NCI-H146 treated with DMSO at 0.1 percent for 48 hours (cell line): ENCODE measurements at regions not wholly inside any gene's neighbourhood (a gene's known extent, or its start where the extent isn't known, plus 50 kb on each side); places are given as distances from the start of the nearest gene placed in this dataset.
"Not testable (repeated sequence)": the region's sequence is repeated elsewhere in the genome, so short reads cannot be mapped to it uniquely, and the experiment has no call there.

Experiments
- DNase-seq: peaks from one replicate; lab custom pipeline; 2025; ENCODE audit not compliant: unreplicated experiment; lab: John Stamatoyannopoulos, UW

DNA sequence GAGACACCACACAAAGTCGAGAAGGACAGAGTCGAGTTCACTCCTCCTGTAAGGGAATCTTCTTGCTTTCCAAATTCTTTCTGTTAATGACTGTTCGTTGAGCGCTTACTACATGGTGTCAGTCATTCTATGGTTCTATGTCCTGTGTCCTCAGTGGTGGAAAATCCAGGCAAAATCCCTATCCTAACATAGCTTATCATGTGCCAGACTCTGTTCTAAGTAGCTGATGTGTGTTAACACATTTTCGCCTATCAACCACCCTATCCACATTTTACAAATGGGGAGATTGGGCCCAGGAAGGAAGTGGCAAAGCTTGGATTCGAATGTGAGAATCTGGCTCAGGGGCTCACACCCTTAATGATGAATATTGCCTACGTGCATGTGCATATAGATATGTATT is 280.1 kb downstream of the GATA3 start:
- no peak for DNase-seq

DNA sequence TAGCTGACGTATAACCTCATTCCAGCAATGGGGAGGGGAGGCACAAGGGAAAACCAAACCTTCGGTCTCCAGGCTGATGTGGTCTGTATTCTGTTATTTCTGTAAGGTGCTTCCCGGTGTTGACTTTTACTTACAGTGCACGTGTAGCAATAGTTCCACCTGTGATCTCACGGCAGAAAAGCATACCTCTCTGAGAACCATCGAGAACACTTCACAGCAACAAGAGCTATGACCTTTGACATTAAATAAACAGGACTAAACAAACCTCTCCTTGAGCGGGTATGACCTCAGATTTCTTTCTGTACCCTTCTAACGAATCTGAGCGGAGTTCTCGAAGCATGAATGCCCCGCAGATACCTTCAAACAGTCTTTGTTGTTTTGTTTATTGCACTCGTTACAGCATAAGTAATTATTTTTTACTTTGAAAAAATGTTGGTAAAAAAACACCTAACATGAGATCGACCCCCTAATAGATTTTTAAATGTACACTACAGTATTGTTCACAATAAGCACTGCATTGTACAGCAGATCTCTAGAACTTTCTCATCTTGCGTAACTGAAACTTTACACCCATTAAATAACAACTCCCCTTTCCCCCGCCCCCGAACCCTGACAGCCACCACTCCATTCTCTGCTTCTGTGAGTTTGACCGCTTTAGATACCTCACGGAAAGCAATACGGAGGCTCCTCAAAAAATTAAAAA is 282.3 kb downstream of the GATA3 start:
- DNase-seq, result no peak

- no peak for DNase-seq
These were observed 282.8 kb downstream of the GATA3 start for GRCh38 chr10:8337332-8337651.

GRCh38 chr10:8338177-8338766 is 283.8 kb downstream of the GATA3 start:
- DNase-seq, result no peak

- no peak for DNase-seq
These were observed 290.3 kb downstream of the GATA3 start for GRCh38 chr10:8344756-8345155.

- DNase-seq, result no peak
These were observed 292.4 kb downstream of the GATA3 start for GRCh38 chr10:8346861-8347260.

DNA sequence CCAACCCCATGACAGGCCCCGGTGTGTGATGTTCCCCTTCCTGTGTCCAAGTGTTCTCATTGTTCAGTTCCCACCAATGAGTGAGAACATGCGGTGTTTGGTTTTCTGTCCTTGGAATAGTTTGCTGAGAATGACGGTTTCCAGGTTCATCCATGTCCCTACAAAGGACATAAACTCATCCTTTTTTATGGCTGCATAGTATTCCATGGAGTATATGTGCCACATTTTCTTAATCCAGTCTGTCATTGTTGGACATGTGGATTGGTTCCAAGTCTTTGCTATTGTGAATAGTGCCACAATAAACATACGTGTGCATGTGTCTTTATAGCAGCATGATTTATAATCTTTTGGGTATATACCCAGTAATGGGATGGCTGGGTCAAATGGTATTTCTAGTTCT is 293.1 kb downstream of the GATA3 start:
- not testable (repeated sequence) for DNase-seq

DNA sequence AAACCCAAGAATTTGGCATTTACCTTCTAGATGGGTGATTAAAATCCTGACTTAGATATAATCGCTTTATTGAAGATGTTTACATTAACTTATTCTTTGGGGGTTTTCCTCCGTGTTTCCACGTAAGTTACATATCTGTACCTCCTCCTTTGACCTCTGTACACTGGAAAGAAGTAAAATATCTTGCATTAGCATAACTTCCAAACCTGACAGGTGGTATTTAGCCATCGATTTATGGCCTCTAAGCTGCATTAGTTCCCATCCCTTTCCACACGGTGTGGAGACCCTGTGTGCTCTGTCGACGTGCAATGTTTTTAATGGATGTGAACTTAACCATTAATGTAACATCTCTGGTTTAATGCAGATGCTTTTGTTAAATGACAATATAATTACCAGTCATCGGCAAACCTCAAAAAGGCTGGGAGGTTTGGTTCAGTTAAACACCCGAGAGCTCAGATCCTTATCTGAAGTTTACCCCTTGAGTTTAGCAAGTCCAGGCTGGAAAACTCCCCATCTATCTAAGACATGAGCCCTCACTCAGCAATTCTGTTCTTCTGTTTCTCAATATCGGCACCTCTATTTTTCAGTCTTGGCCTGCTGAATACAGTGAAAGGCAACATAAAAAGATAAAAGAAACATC is 295.2 kb downstream of the GATA3 start:
- no peak for DNase-seq

DNA sequence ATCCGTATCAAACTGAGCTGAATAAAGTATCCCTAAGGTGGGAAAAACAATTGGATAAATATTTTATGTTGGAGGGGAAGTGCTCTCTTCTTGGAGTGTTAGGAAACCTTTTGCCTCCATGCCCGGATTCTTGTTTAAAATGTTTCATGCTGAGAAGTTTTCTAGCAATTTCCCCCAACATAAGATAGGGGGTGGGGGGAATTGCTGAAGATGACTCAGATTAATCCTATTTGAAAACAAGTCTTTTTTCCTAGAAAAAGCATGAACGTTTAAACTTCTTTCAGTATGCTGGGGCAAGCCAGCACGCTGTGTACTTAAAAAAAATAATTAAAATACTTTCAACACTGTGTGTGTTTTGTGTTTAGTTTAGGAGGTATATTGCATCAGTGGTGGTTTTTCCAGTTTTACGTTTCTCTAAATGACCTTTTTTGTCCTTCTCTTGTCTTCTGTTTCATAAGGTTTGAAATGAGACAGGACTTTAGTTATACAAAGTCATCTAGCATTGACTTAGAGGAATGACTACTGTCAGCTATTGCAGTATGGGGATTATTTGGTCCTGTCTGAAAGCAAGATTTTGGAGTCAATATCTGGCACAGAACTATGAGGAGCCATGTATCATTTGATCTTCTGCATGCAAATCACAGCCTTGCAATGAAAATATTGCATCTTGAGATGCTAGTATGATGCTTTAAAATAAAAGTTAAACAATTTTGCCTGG is 295.9 kb downstream of the GATA3 start:
- no peak for DNase-seq

DNA sequence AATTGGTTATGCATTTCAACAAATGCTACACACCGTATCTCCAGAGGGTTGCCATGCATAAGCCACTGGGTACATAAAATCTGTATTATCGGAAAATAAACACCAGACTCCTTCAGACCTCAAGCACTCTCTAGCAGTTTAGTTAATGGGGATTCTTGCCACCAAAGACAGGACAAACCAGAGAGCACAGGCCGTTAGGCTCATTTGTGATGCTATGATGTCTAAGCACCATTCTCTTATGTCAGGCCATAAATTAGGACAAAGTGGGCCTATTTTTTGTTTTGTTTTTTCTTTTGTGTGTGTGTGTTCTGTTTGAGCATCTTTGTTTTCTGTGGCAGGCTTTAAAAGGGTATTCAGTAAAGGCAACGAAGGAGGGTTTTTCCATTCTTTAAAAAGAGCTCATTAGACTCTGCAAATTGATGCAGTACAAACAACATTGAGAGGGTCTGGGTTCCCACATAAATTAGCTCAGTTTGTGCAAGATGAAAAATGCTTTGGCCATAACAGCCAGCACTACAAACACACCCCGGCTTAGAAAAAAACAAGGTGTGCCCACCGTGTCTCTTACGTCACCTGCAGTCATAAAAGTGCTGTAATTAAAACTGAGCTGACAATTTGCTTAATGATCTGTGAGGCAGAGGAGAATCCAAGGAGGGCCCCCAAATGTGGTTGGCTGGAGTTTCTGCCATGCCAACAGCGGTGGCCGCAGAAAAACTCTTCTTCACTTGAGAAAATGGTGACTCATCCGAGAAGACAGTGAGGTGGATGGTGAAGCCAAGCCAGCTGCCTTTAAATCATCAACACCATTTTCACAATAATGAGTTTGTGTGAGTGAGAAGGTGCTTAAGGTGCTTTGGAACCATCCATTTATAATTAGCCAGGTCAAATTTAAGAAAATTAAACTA is 297.9 kb downstream of the GATA3 start:
- DNase-seq, result no peak

GRCh38 chr10:8356283-8356682 is 301.8 kb downstream of the GATA3 start:
- no peak for DNase-seq

DNA sequence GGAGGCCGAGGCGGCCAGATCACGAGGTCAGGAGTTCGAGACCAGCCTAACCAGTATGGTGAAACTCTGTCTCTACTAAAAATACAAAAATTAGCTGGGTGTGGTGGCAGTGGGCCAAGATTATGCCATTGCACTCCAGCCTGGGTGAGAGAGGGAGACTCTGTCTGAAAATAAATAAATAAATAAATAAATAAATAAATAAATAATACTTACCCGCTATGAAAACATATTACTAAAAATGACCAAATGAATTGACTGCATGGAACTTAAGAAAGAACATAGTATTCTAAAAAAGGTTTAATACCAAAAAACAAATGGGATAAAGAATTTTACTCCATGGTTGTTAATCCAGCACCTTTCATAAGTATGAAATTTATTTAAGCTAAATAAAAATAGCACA is 305.0 kb downstream of the GATA3 start:
- no peak for DNase-seq

GRCh38 chr10:8360365-8360764 is 305.9 kb downstream of the GATA3 start:
- no peak for DNase-seq

DNA sequence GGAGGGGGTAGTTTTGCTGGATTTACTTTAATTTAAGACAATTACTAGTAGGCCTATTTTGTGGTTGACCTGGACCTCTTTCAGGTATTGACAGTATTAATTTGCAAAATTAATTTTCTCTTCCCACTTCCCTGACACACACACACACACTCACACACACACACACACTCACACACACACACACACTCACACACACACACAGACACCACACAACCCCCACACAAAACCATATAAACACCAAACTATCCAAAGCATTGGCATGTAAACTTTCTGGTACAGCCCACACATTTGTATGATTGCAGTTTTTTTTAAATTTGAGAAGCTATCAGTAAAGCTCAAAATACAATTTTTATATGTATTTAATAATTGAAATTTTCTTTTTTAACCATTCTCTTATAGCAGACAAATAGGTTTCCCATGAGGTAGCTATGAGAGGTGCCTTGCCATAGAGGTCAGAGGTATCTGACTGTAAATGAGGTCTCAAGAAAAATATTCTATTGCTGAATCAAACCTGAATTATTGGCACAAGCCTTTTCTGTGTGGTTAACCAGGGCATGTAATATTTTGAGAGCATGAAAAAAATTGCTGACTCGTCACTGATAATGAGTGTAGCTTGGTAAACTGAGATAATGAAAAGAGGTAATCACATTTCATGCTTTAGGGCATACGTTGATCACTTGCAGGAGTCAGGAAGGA is 306.5 kb downstream of the GATA3 start:
- DNase-seq, result no peak

DNA sequence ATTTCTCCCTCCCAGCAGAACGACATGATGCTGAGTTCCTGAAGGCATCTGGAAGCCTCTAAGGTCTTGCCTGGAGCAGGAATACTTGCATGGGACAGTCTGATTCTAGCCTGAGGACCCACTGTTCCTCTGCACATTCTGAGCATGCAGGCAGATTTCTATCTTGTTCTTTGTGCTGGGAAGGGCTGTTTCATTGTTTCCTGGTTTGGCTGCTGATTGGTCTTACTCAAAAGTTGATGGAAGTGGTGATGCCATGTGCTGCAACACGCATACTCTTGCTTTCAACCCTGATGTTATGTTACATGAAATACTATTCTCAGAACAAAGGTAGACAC is 307.0 kb downstream of the GATA3 start:
- DNase-seq, result no peak

- DNase-seq, result no peak
These were observed 311.7 kb downstream of the GATA3 start for GRCh38 chr10:8365935-8366911.

GRCh38 chr10:8367672-8368411 is 313.4 kb downstream of the GATA3 start:
- DNase-seq, result not testable (repeated sequence)

DNA sequence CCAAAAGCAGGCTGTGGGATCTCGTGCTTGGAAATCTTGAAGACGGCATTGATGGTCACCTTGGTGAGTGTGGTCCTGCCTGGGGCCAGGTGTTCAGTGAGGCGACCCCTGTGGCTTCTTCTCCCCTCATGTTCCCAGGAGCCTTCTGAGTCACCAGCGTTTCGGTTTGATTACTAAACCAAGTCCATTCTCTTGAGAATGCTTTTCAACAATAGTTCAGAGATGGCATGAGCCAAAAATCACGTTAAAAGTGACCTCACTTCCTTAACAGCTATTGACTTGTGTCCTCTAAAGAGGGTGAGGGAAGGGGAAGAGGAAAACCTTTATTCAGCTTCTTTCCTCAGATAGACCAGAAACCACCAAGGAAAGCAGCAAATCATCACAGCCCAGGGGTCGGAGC is 315.2 kb downstream of the GATA3 start:
- no peak for DNase-seq

DNA sequence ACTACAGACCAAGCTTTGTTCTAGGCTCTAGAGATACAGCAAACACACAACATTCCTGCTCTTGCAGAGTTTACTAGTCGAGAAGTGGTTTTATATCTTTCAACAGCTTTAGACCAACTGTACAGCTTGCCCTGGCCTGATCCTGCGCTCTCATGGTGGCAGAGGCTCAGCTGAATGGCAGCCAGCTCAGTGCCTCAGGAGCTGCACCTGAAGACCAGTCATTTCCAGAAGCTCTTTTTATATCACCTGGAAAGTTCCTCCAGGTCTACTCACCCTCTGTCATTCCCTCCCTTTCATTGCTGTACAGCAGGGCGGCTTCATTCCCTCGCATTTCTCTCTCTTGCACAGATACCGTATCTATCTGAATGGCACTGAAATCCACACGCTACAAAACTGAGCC is 319.8 kb downstream of the GATA3 start:
- no peak for DNase-seq
